B cell (primary cell): ENCODE measurements at regions not wholly inside any gene's neighbourhood (a gene's known extent, or its start where the extent isn't known, plus 50 kb on each side); places are given as distances from the start of the nearest gene placed in this dataset.

ENCODE experiments used
- ATAC-seq: fragments of 200-7000 bp; cut with Tn5 transposase; one replicate; pipeline ENCODE4 v1.10.0; 2021; ENCODE audit warnings: low read depth, mild to moderate bottlenecking, moderate number of reproducible peaks, moderate library complexity
- CTCF ChIA-PET: fragments of 350-600 bp; sonication (Branson Sonifier 250); formaldehyde crosslinking; loops from one replicate; lab custom pipeline; 2021; ENCODE audit warnings: antibody characterized with exemption, inconsistent platforms; lab: Charles Lee
- POLR2A ChIA-PET: fragments of 350-600 bp; sonication (Branson Sonifier 250); formaldehyde crosslinking; loops from one replicate; lab custom pipeline; 2021; ENCODE audit warnings: antibody characterized with exemption; lab: Charles Lee
- DNase-seq: peaks from one replicate; pipeline ENCODE4 v3.0.0; 2013
- H2AFZ ChIP-seq: 2 replicates; pipeline ENCODE4 v1.6.1; 2012; ENCODE audit warnings: mild to moderate bottlenecking, low read depth, low read length; ENCODE audit not compliant: insufficient read depth, poor library complexity, severe bottlenecking
- H3K27ac ChIP-seq, 2 donors: 1 replicate in 1 of 2; 2 replicates in 1 of 2; pipeline ENCODE4 v1.5.1; 2012 to 2013; ENCODE audit warnings: low read length in 2 of 2, mild to moderate bottlenecking in 2 of 2, moderate library complexity in 1 of 2
- H3K27me3 ChIP-seq, 4 experiments: fragments of 200-600 bp in 1 of 4; sonication (generic) in 1 of 4; replicated peaks in 1 of 4; 1 replicate in 2 of 4; 2 replicates in 2 of 4; pipeline versions ENCODE4 v1.6.1 to v1.7.0; 2013 to 2016; ENCODE audit warnings: low read length in 3 of 4, mild to moderate bottlenecking in 2 of 4, mixed read lengths in 1 of 4, moderate library complexity in 1 of 4; ENCODE audit not compliant: insufficient read depth in 4 of 4, control insufficient read depth in 3 of 4; ENCODE audit errors: control extremely low read depth in 1 of 4
- H3K36me3 ChIP-seq, 2 experiments: replicated peaks in 1 of 2; 1 replicate in 1 of 2; 2 replicates in 1 of 2; pipeline versions ENCODE4 v1.6.1 to v1.7.1; 2013; ENCODE audit warnings: low read length in 1 of 2; ENCODE audit not compliant: insufficient read depth in 2 of 2, control insufficient read depth in 1 of 2; ENCODE audit errors: control extremely low read depth in 1 of 2, extremely low read depth in 1 of 2
- H3K4me1 ChIP-seq, 2 donors: fragments of 200-600 bp in 1 of 2; sonication (generic) in 1 of 2; 1 replicate in 1 of 2; 2 replicates in 1 of 2; pipeline versions ENCODE4 v1.5.1 to v1.6.1; 2013 to 2017; ENCODE audit warnings: low read length in 2 of 2; ENCODE audit not compliant: control insufficient read depth in 2 of 2, insufficient read depth in 2 of 2
- H3K4me2 ChIP-seq: replicated peaks from 2 replicates; pipeline ENCODE3; 2012; ENCODE audit warnings: mild to moderate bottlenecking, low read depth, low read length; ENCODE audit not compliant: poor library complexity, severe bottlenecking
- H3K4me3 ChIP-seq, 5 experiments: fragments of 200-600 bp in 1 of 5; sonication (generic) in 1 of 5; 1 replicate in 3 of 5; 2 replicates in 2 of 5; pipeline versions ENCODE4 v1.5.1 to v1.7.0; 2011 to 2016; ENCODE audit warnings: low read length in 4 of 5, mild to moderate bottlenecking in 4 of 5, low read depth in 2 of 5, control low read depth in 1 of 5, moderate library complexity in 1 of 5; ENCODE audit not compliant: insufficient read depth in 1 of 5; ENCODE audit errors: control extremely low read depth in 1 of 5, extremely low read depth in 1 of 5
- H3K79me2 ChIP-seq: fragments of 200-600 bp; sonication (generic); one replicate; pipeline ENCODE4 v1.6.0; 2016; ENCODE audit warnings: low read length; ENCODE audit not compliant: control insufficient read depth, insufficient read depth
- H3K9ac ChIP-seq: fragments of 200-600 bp; sonication (generic); 2 replicates; pipeline ENCODE4 v1.6.1; 2017; ENCODE audit warnings: mild to moderate bottlenecking, low read length, moderate library complexity
- H3K9me3 ChIP-seq, 3 donors: one replicate each; pipeline versions ENCODE4 v1.6.1 to v1.7.1; 2013; ENCODE audit warnings: low read length in 2 of 3; ENCODE audit not compliant: control insufficient read depth in 2 of 3, insufficient read depth in 1 of 3; ENCODE audit errors: control extremely low read depth in 1 of 3
- H4K20me1 ChIP-seq: 2 replicates; pipeline ENCODE4 v1.6.0; 2012; ENCODE audit warnings: mild to moderate bottlenecking, low read length; ENCODE audit not compliant: insufficient read depth, control insufficient read depth, poor library complexity, severe bottlenecking
- H3K27ac Mint-ChIP-seq: one replicate; pipeline ENCODE4 v1.8.0; 2021; ENCODE audit warnings: mixed read lengths
- H3K27me3 Mint-ChIP-seq: one replicate; pipeline ENCODE4 v1.8.0; 2021; ENCODE audit warnings: mixed read lengths
- H3K4me1 Mint-ChIP-seq: one replicate; pipeline ENCODE4 v1.8.0; 2021; ENCODE audit warnings: mixed read lengths
- H3K4me3 Mint-ChIP-seq: one replicate; pipeline ENCODE4 v1.8.0; 2021; ENCODE audit warnings: mixed read lengths
- H3K9me3 Mint-ChIP-seq: one replicate; pipeline ENCODE4 v1.8.0; 2022; ENCODE audit warnings: mixed read lengths; ENCODE audit not compliant: insufficient read depth
- EZH2 ChIP-seq: IDR thresholded peaks from 2 replicates; pipeline ENCODE4 v1.6.1; 2012; ENCODE audit warnings: borderline replicate concordance, low read depth, mild to moderate bottlenecking, moderate library complexity, low read length; ENCODE audit not compliant: insufficient read depth, poor library complexity, severe bottlenecking
- WGBS: methylation state at CpG from one replicate; pipeline ENCODE4 v1.1.5; 2013; ENCODE audit warnings: missing lambda C conversion rate; ENCODE audit not compliant: insufficient coverage; 5-methylcytosine and 5-hydroxymethylcytosine counted together
- intact Hi-C: fragments of 100-400 bp; cut with micrococcal nuclease; formaldehyde crosslinking; loops from one replicate; pipeline ENCODE4 v1.10.0; 2022
- TF ChIP-seq, protein P1 (sequence below): fragments of 200-600 bp; IDR thresholded peaks from one replicate; pipeline ENCODE4 v1.8.0; 2022; ENCODE audit warnings: antibody characterized with exemption, mild to moderate bottlenecking

DNA sequence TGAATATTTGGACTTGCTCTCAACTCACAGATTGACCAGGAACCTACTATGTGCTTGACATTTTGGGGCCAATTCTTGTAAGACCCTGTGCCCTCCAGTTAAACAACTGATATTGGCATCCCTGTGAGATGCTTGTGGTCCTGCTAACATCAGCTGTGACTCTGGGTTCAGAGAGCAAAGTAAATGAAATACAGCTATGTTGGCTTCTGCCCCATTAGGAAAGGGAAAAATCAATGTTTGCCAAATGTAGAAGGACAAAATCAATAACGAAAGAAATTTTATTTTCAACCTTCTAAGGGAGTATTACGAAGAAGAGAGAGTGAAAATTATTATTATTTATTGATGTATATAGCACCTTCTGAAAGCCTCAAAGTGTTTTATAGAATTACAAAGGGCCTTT lies 266.9 kb upstream of the ARID1B start:
- H3K4me1 ChIP-seq: peaks cover 4 to 5% of the 10 kb centered on the region in 2 donors
- Mint-ChIP-seq H3K4me3 (no peak overlapping the region), H3K4me1 (peaks cover 11% of the 10 kb centered on the region), H3K27me3 (peaks cover 15% of the 10 kb centered on the region), H3K27ac (no peak overlapping the region), H3K9me3 (no peaks in the 10 kb centered on the region)
- CTCF ChIA-PET: no interaction called here
- H2AFZ ChIP-seq: no peak overlapping the region
- no peak for TF ChIP-seq EZH2
- TF ChIP-seq, protein P1, sequence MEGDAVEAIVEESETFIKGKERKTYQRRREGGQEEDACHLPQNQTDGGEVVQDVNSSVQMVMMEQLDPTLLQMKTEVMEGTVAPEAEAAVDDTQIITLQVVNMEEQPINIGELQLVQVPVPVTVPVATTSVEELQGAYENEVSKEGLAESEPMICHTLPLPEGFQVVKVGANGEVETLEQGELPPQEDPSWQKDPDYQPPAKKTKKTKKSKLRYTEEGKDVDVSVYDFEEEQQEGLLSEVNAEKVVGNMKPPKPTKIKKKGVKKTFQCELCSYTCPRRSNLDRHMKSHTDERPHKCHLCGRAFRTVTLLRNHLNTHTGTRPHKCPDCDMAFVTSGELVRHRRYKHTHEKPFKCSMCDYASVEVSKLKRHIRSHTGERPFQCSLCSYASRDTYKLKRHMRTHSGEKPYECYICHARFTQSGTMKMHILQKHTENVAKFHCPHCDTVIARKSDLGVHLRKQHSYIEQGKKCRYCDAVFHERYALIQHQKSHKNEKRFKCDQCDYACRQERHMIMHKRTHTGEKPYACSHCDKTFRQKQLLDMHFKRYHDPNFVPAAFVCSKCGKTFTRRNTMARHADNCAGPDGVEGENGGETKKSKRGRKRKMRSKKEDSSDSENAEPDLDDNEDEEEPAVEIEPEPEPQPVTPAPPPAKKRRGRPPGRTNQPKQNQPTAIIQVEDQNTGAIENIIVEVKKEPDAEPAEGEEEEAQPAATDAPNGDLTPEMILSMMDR: no peak
- H3K27me3 ChIP-seq: peaks cover 0 to 6% (median 0%) of the 10 kb centered on the region in 4 experiments
- no peaks in the 10 kb centered on the region for H4K20me1 ChIP-seq
- no peak overlapping the region for H3K27ac ChIP-seq
- H3K9ac ChIP-seq: no peak overlapping the region
- H3K79me2 ChIP-seq: no peaks in the 10 kb centered on the region
- WGBS: no CpG with 5 or more reads among the region's 2 CpGs
- no peaks in the 10 kb centered on the region for H3K9me3 ChIP-seq
- POLR2A ChIA-PET: no interaction called here
- DNase-seq (no peak), ATAC-seq (no peak)
- H3K4me2 ChIP-seq: no peak overlapping the region
- no peaks in the 10 kb centered on the region for H3K36me3 ChIP-seq
- intact Hi-C loops: no loop called here
- no peak overlapping the region for H3K4me3 ChIP-seq

DNA sequence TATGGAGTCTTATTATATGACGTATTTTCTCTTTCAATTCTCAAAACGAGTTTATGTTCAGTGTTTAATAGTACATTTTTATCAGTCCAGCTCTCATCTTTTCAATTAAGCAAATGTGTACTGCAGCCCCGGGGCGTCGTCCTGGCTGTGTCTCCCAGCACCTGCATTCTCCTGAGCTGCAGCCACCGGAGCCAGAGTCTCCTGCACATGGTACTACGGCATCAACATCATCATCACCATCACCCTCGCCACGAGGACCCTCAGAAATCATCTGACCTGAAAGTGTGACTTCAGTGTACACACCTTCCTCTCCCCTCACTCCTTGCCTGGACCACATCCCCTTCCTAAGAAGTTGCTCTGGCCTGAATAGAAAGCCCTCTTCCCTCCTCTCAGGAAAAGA lies 267.7 kb upstream of the ARID1B start:
- ChIA-PET CTCF (no interaction called here), POLR2A (no interaction called here)
- no peak overlapping the region for H3K27ac ChIP-seq
- H3K4me2 ChIP-seq: no peak overlapping the region
- H3K9ac ChIP-seq: no peak overlapping the region
- H3K27me3 ChIP-seq: peaks cover 0 to 3% (median 0%) of the 10 kb centered on the region in 4 experiments
- WGBS: 95% methylated on average over 7 of the region's 9 CpGs
- intact Hi-C loops: no loop called here
- H2AFZ ChIP-seq: no peak overlapping the region
- H3K4me3 ChIP-seq: no peak overlapping the region
- Mint-ChIP-seq H3K27ac (no peak overlapping the region), H3K27me3 (peaks cover 12% of the 10 kb centered on the region), H3K9me3 (no peaks in the 10 kb centered on the region), H3K4me3 (no peak overlapping the region), H3K4me1 (peaks cover 12% of the 10 kb centered on the region)
- no peaks in the 10 kb centered on the region for H4K20me1 ChIP-seq
- H3K4me1 ChIP-seq: peaks cover 5% of the 10 kb centered on the region in 2 donors
- ATAC-seq: no peak
- H3K9me3 ChIP-seq: no peaks in the 10 kb centered on the region
- DNase-seq: no peak
- no peaks in the 10 kb centered on the region for H3K36me3 ChIP-seq
- no peaks in the 10 kb centered on the region for H3K79me2 ChIP-seq
- TF ChIP-seq EZH2: no peak
- TF ChIP-seq, protein P1: no peak
